ENCODE measurements at regions not wholly inside any gene's neighbourhood (a gene's known extent, or its start where the extent isn't known, plus 50 kb on each side); places are given as distances from the start of the nearest gene placed in this dataset.

GRCh38 chr4:10773010-10773409 is 88.4 kb upstream of the CLNK start:
- Histone ChIP-seq H3K9me3 (ENCODE audit: insufficient read depth, low read length) (no peaks in the 10 kb centered on the region), H3K27me3 (ENCODE audit: insufficient read depth, insufficient read length) (no peaks in the 10 kb centered on the region), H3K4me3 (ENCODE audit: insufficient read length, low read depth) (no peak overlapping the region), H3K4me1 (ENCODE audit: insufficient read depth, insufficient read length) (no peaks in the 10 kb centered on the region), H3K9ac (ENCODE audit: insufficient read length, low read depth) (no peak overlapping the region), H3K36me3 (ENCODE audit: insufficient read depth, insufficient read length, low read length) (no peaks in the 10 kb centered on the region)
- no peak for DNase-seq (ENCODE audit: low read depth, low spot score)
- TF ChIP-seq ZNF274 (IDR thresholded peaks at IDR 0.05; ENCODE audit: low read depth, low read length): no peak
- no peak for TF ChIP-seq SUZ12 (IDR thresholded peaks at IDR 0.05; ENCODE audit: extremely low read depth, insufficient read depth, insufficient read length)
- no peak for TF ChIP-seq YY1 (IDR thresholded peaks at IDR 0.05; ENCODE audit: insufficient read depth, insufficient read length)

- no peak for TF ChIP-seq ZNF274 (IDR thresholded peaks at IDR 0.05; ENCODE audit: low read depth, low read length)
- TF ChIP-seq YY1 (IDR thresholded peaks at IDR 0.05; ENCODE audit: insufficient read depth, insufficient read length): no peak
- no peak for TF ChIP-seq SUZ12 (IDR thresholded peaks at IDR 0.05; ENCODE audit: extremely low read depth, insufficient read depth, insufficient read length)
- peaks cover 2% of the 10 kb centered on the region for H3K4me1 ChIP-seq (ENCODE audit: insufficient read depth, insufficient read length)
- no peak for DNase-seq (ENCODE audit: low read depth, low spot score)
- no peaks in the 10 kb centered on the region for H3K36me3 ChIP-seq (ENCODE audit: insufficient read depth, insufficient read length, low read length)
- no peaks in the 10 kb centered on the region for H3K27me3 ChIP-seq (ENCODE audit: insufficient read depth, insufficient read length)
- peaks cover 2% of the 10 kb centered on the region; the same call in 1 of the 2 replicates for H3K9me3 ChIP-seq (ENCODE audit: insufficient read depth, low read length)
- no peak overlapping the region for H3K9ac ChIP-seq (ENCODE audit: insufficient read length, low read depth)
- no peak overlapping the region for H3K4me3 ChIP-seq (ENCODE audit: insufficient read length, low read depth)
These were observed 80.8 kb upstream of the CLNK start for GRCh38 chr4:10765386-10765785.

DNA sequence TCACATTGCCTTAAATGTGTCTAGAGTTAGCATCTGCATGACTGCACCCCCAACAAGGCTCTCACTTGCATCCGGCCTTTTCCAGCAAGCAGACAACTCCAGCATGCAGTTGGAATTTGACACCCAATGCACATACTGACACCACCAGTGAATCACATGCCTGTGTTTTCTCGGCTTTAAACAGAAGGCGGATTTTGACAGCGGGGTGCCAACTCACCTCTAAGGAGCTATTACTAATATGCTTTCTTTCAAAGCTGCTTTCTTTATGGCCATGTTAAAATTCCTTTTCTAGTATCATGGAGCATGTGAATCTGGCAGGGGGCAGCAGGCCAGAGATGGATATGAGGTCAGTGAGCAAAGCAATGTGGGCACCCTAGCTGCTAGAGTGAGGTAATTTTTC is 78.0 kb upstream of the CLNK start:
- no peaks in the 10 kb centered on the region for H3K36me3 ChIP-seq (ENCODE audit: insufficient read depth, insufficient read length, low read length)
- H3K4me1 ChIP-seq (ENCODE audit: insufficient read depth, insufficient read length): peaks cover 2% of the 10 kb centered on the region
- peaks cover 2% of the 10 kb centered on the region; the same call in 1 of the 2 replicates for H3K9me3 ChIP-seq (ENCODE audit: insufficient read depth, low read length)
- TF ChIP-seq ZNF274 (IDR thresholded peaks at IDR 0.05; ENCODE audit: low read depth, low read length) (no peak), YY1 (IDR thresholded peaks at IDR 0.05; ENCODE audit: insufficient read depth, insufficient read length) (no peak), SUZ12 (IDR thresholded peaks at IDR 0.05; ENCODE audit: extremely low read depth, insufficient read depth, insufficient read length) (no peak)
- no peak for DNase-seq (ENCODE audit: low read depth, low spot score)
- H3K9ac ChIP-seq (ENCODE audit: insufficient read length, low read depth): no peak overlapping the region
- H3K4me3 ChIP-seq (ENCODE audit: insufficient read length, low read depth): no peak overlapping the region
- no peaks in the 10 kb centered on the region for H3K27me3 ChIP-seq (ENCODE audit: insufficient read depth, insufficient read length)

DNA sequence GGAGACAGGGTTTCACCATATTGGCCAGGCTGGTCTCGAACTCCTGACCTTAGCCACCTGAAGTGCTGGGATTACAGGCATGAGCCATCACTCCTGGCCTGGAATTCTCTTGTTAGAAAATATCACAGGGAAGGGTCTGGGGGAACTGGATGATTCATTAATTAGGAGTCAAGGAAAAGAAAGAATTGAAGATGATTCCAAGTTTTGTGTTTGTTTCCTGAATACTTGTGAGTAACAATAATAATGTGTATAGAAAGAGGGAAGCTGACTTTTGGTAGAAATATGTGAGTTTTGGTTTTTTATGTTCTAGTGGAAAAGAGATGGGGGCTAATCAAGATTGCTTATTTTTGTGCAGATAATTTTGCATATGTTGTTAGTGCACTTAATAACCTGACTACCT is 77.3 kb upstream of the CLNK start:
- H3K4me1 ChIP-seq (ENCODE audit: insufficient read depth, insufficient read length): peaks cover 2% of the 10 kb centered on the region
- peaks cover 2% of the 10 kb centered on the region; the same call in 1 of the 2 replicates for H3K9me3 ChIP-seq (ENCODE audit: insufficient read depth, low read length)
- H3K27me3 ChIP-seq (ENCODE audit: insufficient read depth, insufficient read length): no peaks in the 10 kb centered on the region
- H3K9ac ChIP-seq (ENCODE audit: insufficient read length, low read depth): no peak overlapping the region
- TF ChIP-seq YY1 (IDR thresholded peaks at IDR 0.05; ENCODE audit: insufficient read depth, insufficient read length) (no peak), SUZ12 (IDR thresholded peaks at IDR 0.05; ENCODE audit: extremely low read depth, insufficient read depth, insufficient read length) (no peak), ZNF274 (IDR thresholded peaks at IDR 0.05; ENCODE audit: low read depth, low read length) (no peak)
- DNase-seq (ENCODE audit: low read depth, low spot score): no peak
- H3K4me3 ChIP-seq (ENCODE audit: insufficient read length, low read depth): no peak overlapping the region
- H3K36me3 ChIP-seq (ENCODE audit: insufficient read depth, insufficient read length, low read length): no peaks in the 10 kb centered on the region

DNA sequence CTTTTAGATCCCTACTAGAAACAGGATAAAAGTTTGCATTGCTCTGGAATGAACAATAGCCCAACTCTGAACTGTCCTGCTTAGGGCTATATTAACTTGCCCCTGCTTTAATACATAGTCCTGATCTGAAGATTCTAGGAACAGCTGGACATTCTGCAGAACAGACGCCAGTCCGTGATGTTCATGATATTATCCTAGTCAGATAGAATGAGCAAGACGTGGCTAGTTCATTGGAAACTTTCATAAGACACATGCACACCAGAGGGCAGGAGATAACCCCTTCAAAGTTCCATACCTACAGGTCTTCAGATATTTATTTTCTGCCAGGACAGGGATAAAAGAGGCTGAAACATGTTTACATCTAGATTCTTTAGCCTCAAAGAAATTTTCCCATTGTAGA is 75.5 kb upstream of the CLNK start:
- Histone ChIP-seq H3K36me3 (ENCODE audit: insufficient read depth, insufficient read length, low read length) (no peaks in the 10 kb centered on the region), H3K9me3 (ENCODE audit: insufficient read depth, low read length) (peaks cover 2% of the 10 kb centered on the region; the same call in 1 of the 2 replicates), H3K9ac (ENCODE audit: insufficient read length, low read depth) (no peak overlapping the region), H3K27me3 (ENCODE audit: insufficient read depth, insufficient read length) (no peaks in the 10 kb centered on the region), H3K4me3 (ENCODE audit: insufficient read length, low read depth) (no peak overlapping the region), H3K4me1 (ENCODE audit: insufficient read depth, insufficient read length) (peaks cover 2% of the 10 kb centered on the region)
- no peak for DNase-seq (ENCODE audit: low read depth, low spot score)
- TF ChIP-seq SUZ12 (IDR thresholded peaks at IDR 0.05; ENCODE audit: extremely low read depth, insufficient read depth, insufficient read length) (no peak), YY1 (IDR thresholded peaks at IDR 0.05; ENCODE audit: insufficient read depth, insufficient read length) (no peak), ZNF274 (IDR thresholded peaks at IDR 0.05; ENCODE audit: low read depth, low read length) (no peak)

GRCh38 chr4:10758906-10759305 is 74.3 kb upstream of the CLNK start:
- TF ChIP-seq SUZ12 (IDR thresholded peaks at IDR 0.05; ENCODE audit: extremely low read depth, insufficient read depth, insufficient read length): no peak
- no peak for TF ChIP-seq ZNF274 (IDR thresholded peaks at IDR 0.05; ENCODE audit: low read depth, low read length)
- no peak for TF ChIP-seq YY1 (IDR thresholded peaks at IDR 0.05; ENCODE audit: insufficient read depth, insufficient read length)
- Histone ChIP-seq H3K4me3 (ENCODE audit: insufficient read length, low read depth) (no peak overlapping the region), H3K9me3 (ENCODE audit: insufficient read depth, low read length) (peaks cover 2% of the 10 kb centered on the region; the same call in 1 of the 2 replicates), H3K4me1 (ENCODE audit: insufficient read depth, insufficient read length) (peaks cover 2% of the 10 kb centered on the region), H3K27me3 (ENCODE audit: insufficient read depth, insufficient read length) (no peaks in the 10 kb centered on the region), H3K36me3 (ENCODE audit: insufficient read depth, insufficient read length, low read length) (no peaks in the 10 kb centered on the region), H3K9ac (ENCODE audit: insufficient read length, low read depth) (no peak overlapping the region)
- DNase-seq (ENCODE audit: low read depth, low spot score): no peak

- DNase-seq (ENCODE audit: low read depth, low spot score): no peak
- Histone ChIP-seq H3K36me3 (ENCODE audit: insufficient read depth, insufficient read length, low read length) (no peaks in the 10 kb centered on the region), H3K4me1 (ENCODE audit: insufficient read depth, insufficient read length) (no peaks in the 10 kb centered on the region), H3K9me3 (ENCODE audit: insufficient read depth, low read length) (no peaks in the 10 kb centered on the region), H3K4me3 (ENCODE audit: insufficient read length, low read depth) (no peak overlapping the region), H3K27me3 (ENCODE audit: insufficient read depth, insufficient read length) (no peaks in the 10 kb centered on the region), H3K9ac (ENCODE audit: insufficient read length, low read depth) (no peak overlapping the region)
- TF ChIP-seq ZNF274 (IDR thresholded peaks at IDR 0.05; ENCODE audit: low read depth, low read length) (no peak), SUZ12 (IDR thresholded peaks at IDR 0.05; ENCODE audit: extremely low read depth, insufficient read depth, insufficient read length) (no peak), YY1 (IDR thresholded peaks at IDR 0.05; ENCODE audit: insufficient read depth, insufficient read length) (no peak)
These were observed 69.4 kb upstream of the CLNK start for GRCh38 chr4:10753856-10754402.

Measured in NT2/D1 (cell line).